GM23338 (cell line): ENCODE measurements at regions not wholly inside any gene's neighbourhood (a gene's known extent, or its start where the extent isn't known, plus 50 kb on each side); places are given as distances from the start of the nearest gene placed in this dataset.

Experiments used
- EZH2 ChIP-seq: fragments of 200-600 bp; sonication (generic); IDR thresholded peaks from one replicate; pipeline ENCODE4 v1.8.0; 2017; ENCODE audit warnings: antibody characterized with exemption, mild to moderate bottlenecking, low read depth; ENCODE audit not compliant: unreplicated experiment
- TF ChIP-seq, protein P1 (sequence below), 2 experiments: fragments of 200-600 bp in 1 of 2; sonication (generic) in 1 of 2; conservative IDR thresholded peaks; 2 replicates each; pipeline versions ENCODE4 v1.5.1 to v1.6.1; 2016 to 2017; ENCODE audit warnings: antibody characterized with exemption in 2 of 2, low read depth in 2 of 2, mild to moderate bottlenecking in 2 of 2, moderate library complexity in 1 of 2

DNA sequence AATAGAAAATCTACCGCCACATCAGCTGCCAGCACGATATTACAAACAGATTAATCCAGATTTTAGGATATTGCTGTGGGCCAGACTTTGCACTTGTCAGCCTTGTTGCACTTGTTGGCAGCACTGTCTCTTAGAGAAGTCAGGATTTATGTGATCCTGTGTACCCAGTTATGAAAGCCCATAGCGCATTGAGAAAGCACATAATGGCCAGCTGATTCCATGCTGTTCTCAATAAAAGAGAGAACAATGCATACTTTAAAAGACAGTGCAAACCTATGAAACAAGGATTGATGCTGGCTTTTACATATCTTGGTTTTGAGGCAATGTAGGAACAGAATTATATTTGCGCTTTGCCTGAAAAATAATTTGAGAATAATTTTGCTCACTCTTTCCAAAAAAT lies 140.8 kb downstream of the CEP120 start:
- TF ChIP-seq, protein P1, sequence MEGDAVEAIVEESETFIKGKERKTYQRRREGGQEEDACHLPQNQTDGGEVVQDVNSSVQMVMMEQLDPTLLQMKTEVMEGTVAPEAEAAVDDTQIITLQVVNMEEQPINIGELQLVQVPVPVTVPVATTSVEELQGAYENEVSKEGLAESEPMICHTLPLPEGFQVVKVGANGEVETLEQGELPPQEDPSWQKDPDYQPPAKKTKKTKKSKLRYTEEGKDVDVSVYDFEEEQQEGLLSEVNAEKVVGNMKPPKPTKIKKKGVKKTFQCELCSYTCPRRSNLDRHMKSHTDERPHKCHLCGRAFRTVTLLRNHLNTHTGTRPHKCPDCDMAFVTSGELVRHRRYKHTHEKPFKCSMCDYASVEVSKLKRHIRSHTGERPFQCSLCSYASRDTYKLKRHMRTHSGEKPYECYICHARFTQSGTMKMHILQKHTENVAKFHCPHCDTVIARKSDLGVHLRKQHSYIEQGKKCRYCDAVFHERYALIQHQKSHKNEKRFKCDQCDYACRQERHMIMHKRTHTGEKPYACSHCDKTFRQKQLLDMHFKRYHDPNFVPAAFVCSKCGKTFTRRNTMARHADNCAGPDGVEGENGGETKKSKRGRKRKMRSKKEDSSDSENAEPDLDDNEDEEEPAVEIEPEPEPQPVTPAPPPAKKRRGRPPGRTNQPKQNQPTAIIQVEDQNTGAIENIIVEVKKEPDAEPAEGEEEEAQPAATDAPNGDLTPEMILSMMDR (conservative IDR thresholded peaks at IDR 0.05; ENCODE audit: low read depth in 2 of 2): no peak
- no peak for TF ChIP-seq EZH2
